Fibroblast of lung (primary cell): ENCODE measurements at regions not wholly inside any gene's neighbourhood (a gene's known extent, or its start where the extent isn't known, plus 50 kb on each side); places are given as distances from the start of the nearest gene placed in this dataset.
"Not testable (repeated sequence)": the region's sequence is repeated elsewhere in the genome, so short reads cannot be mapped to it uniquely, and the experiment has no call there.

Source experiments
- DNase-seq, 2 donors: peaks; one replicate each; pipeline versions ENCODE4 v3.0.0 to v3.0.0-alpha.2; 2010; ENCODE audit warnings: low read depth in 2 of 2
- H2AFZ ChIP-seq: 2 replicates; pipeline ENCODE4 v1.5.1; 2012; ENCODE audit warnings: low read length, control low read depth, inconsistent platforms
- H3K27ac ChIP-seq: 2 replicates; pipeline ENCODE4 v1.5.1; 2011; ENCODE audit warnings: low read length, control low read depth; ENCODE audit not compliant: insufficient read depth
- H3K27me3 ChIP-seq: 2 replicates; pipeline ENCODE4 v1.5.1; 2011; ENCODE audit warnings: mild to moderate bottlenecking, low read length; ENCODE audit not compliant: control insufficient read depth, insufficient read depth
- H3K36me3 ChIP-seq: 2 replicates; pipeline ENCODE4 v1.5.1; 2011; ENCODE audit warnings: low read length; ENCODE audit not compliant: control insufficient read depth, insufficient read depth
- H3K4me1 ChIP-seq: 2 replicates; pipeline ENCODE4 v1.5.1; 2011; ENCODE audit warnings: low read length; ENCODE audit not compliant: control insufficient read depth, insufficient read depth; ENCODE audit errors: extremely low read depth
- H3K4me2 ChIP-seq: 2 replicates; pipeline ENCODE4 v1.5.1; 2011; ENCODE audit warnings: low read length, control low read depth; ENCODE audit not compliant: insufficient read depth; ENCODE audit errors: extremely low read depth
- H3K4me3 ChIP-seq, 4 experiments: fragments of 200-600 bp in 1 of 4; sonication (generic) in 1 of 4; replicated peaks in 1 of 4; 2 replicates each; pipeline ENCODE4 v1.5.1; 2011 to 2016; ENCODE audit warnings: low read length in 4 of 4, low read depth in 3 of 4, mild to moderate bottlenecking in 3 of 4, control low read depth in 2 of 4, inconsistent platforms in 1 of 4, mixed read lengths in 1 of 4; ENCODE audit not compliant: insufficient read depth in 1 of 4; ENCODE audit errors: control extremely low read depth in 1 of 4
- H3K79me2 ChIP-seq: 2 replicates; pipeline ENCODE4 v1.5.1; 2012; ENCODE audit warnings: mild to moderate bottlenecking, low read length, inconsistent platforms; ENCODE audit not compliant: control insufficient read depth, insufficient read depth
- H3K9ac ChIP-seq: 2 replicates; pipeline ENCODE4 v1.5.1; 2011; ENCODE audit warnings: mild to moderate bottlenecking, low read length, control low read depth; ENCODE audit not compliant: insufficient read depth
- H3K9me3 ChIP-seq: 2 replicates; pipeline ENCODE4 v1.5.1; 2012; ENCODE audit warnings: low read depth, low read length; ENCODE audit not compliant: control insufficient read depth, insufficient read depth
- H4K20me1 ChIP-seq: 2 replicates; pipeline ENCODE4 v1.5.1; 2011; ENCODE audit warnings: low read length; ENCODE audit not compliant: control insufficient read depth, insufficient read depth; ENCODE audit errors: extremely low read depth
- EZH2 ChIP-seq: IDR thresholded peaks from 2 replicates; pipeline ENCODE4 v1.5.1; 2012; ENCODE audit warnings: low read length, control low read depth, mild to moderate bottlenecking; ENCODE audit errors: missing control alignments
- TF ChIP-seq, protein P1 (sequence below), 2 donors: IDR thresholded peaks in 1 of 2; conservative IDR thresholded peaks in 1 of 2; 1 replicate in 1 of 2; 2 replicates in 1 of 2; pipeline ENCODE4 v1.5.1; 2011 to 2012; ENCODE audit warnings: low read length in 2 of 2, control low read depth in 1 of 2, inconsistent platforms in 1 of 2, low read depth in 1 of 2, mild to moderate bottlenecking in 1 of 2

DNA sequence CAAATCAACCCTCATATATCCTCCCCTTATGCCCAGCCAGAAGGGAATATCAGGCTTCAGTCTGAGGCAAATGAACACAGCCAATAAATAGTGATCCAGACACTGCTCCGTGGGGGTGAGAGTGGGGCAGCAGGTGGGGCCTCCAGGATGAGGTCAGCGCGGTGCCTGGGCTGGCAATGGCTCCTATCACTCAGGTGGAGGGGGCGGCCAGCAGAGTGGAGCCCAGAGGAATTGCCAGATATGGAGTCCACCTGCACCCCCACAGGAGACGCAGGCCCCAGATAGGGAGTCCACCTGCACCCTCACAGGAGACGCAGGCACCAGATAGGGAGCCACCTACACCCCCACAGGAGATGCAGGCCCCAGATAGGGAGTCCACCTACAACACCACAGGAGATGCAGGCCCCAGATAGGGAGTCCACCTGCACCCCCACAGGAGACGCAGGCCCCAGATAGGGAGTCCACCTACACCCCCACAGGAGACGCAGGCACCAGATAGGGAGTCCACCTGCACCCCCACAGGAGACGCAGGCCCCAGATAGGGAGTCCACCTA lies 78.0 kb upstream of the PPP2R2D start:
- no peak overlapping the region for H3K4me2 ChIP-seq
- no peak for DNase-seq
- TF ChIP-seq, protein P1, sequence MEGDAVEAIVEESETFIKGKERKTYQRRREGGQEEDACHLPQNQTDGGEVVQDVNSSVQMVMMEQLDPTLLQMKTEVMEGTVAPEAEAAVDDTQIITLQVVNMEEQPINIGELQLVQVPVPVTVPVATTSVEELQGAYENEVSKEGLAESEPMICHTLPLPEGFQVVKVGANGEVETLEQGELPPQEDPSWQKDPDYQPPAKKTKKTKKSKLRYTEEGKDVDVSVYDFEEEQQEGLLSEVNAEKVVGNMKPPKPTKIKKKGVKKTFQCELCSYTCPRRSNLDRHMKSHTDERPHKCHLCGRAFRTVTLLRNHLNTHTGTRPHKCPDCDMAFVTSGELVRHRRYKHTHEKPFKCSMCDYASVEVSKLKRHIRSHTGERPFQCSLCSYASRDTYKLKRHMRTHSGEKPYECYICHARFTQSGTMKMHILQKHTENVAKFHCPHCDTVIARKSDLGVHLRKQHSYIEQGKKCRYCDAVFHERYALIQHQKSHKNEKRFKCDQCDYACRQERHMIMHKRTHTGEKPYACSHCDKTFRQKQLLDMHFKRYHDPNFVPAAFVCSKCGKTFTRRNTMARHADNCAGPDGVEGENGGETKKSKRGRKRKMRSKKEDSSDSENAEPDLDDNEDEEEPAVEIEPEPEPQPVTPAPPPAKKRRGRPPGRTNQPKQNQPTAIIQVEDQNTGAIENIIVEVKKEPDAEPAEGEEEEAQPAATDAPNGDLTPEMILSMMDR (conservative IDR thresholded peaks at IDR 0.05 in 1 of 2, IDR thresholded peaks at IDR 0.05 in 1 of 2; ENCODE audit: low read depth in 1 of 2, low read length in 2 of 2), result no peak
- TF ChIP-seq EZH2, result no peak
- H3K27ac ChIP-seq, result no peak overlapping the region
- H2AFZ ChIP-seq, result no peak overlapping the region
- no peak overlapping the region for H3K9ac ChIP-seq
- H3K9me3 ChIP-seq, result no peaks in the 10 kb centered on the region
- H3K4me1 ChIP-seq, result no peaks in the 10 kb centered on the region
- H3K79me2 ChIP-seq, result no peaks in the 10 kb centered on the region
- H3K36me3 ChIP-seq, result no peaks in the 10 kb centered on the region
- H4K20me1 ChIP-seq, result no peaks in the 10 kb centered on the region
- no peak overlapping the region for H3K4me3 ChIP-seq
- no peaks in the 10 kb centered on the region for H3K27me3 ChIP-seq

GRCh38 chr10:131823601-131824099 lies 77.2 kb upstream of the PPP2R2D start:
- H2AFZ ChIP-seq, H3K27ac ChIP-seq, H3K9ac ChIP-seq, DNase-seq, H3K27me3 ChIP-seq, H3K4me2 ChIP-seq, H3K36me3 ChIP-seq, H3K79me2 ChIP-seq, H3K4me1 ChIP-seq, H3K4me3 ChIP-seq, H3K9me3 ChIP-seq, H4K20me1 ChIP-seq: not testable (repeated sequence)

DNA sequence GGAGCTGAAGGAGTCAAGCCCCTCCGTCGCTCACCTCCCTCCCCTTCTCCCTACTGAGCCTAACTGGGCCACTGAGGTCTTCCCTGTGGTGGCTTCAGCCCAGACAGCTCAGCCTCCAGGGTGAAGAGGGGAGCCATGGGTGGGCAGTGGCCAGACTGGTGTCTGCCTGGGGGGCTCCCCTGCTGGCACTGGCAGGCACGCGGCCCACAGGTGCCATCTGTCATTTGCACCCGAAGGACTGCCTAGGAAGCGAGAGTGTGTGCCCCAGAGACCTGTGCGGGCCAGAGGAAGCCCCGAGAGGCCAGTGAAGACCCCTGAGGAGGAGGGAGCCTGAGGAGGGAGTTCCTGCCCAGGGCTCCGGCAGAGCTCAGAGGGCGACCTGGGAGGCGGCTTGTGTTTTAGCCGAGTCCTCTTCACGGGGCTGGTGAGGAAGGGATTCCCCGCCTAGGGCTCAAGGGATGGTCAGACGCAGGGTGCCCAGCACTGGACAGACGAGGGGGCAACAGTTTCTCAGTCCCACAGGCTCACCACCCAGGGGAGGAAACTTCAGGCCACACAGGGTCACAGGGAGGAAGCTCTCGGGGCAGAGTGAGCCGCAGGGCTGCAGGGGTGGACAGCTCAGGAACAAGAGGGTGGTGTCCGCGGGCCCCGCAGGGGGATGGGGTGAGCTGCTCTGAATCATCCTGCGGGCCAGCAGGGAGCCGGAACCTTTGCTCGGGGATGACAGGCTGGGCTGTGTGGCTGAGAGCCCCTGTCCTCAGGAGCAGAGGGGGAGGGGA lies 76.2 kb upstream of the PPP2R2D start:
- H3K4me3 ChIP-seq, result no peak overlapping the region
- no peaks in the 10 kb centered on the region for H3K9me3 ChIP-seq
- DNase-seq, result no peak
- no peaks in the 10 kb centered on the region for H3K36me3 ChIP-seq
- no peaks in the 10 kb centered on the region for H3K4me1 ChIP-seq
- no peak for TF ChIP-seq EZH2
- TF ChIP-seq, protein P1 (conservative IDR thresholded peaks at IDR 0.05 in 1 of 2, IDR thresholded peaks at IDR 0.05 in 1 of 2; ENCODE audit: low read depth in 1 of 2, low read length in 2 of 2), result no peak
- H3K4me2 ChIP-seq, result no peak overlapping the region
- no peak overlapping the region for H2AFZ ChIP-seq
- H3K79me2 ChIP-seq, result no peaks in the 10 kb centered on the region
- H4K20me1 ChIP-seq, result no peaks in the 10 kb centered on the region
- H3K27ac ChIP-seq, result no peak overlapping the region
- H3K9ac ChIP-seq, result no peak overlapping the region
- no peaks in the 10 kb centered on the region for H3K27me3 ChIP-seq
